Pancreas (tissue), 10 donors: ENCODE measurements at regions not wholly inside any gene's neighbourhood (a gene's known extent, or its start where the extent isn't known, plus 50 kb on each side); places are given as distances from the start of the nearest gene placed in this dataset.

Experiments used
- ATAC-seq, 4 donors: fragments of 200-7000 bp; cut with Tn5 transposase; one replicate each; pipeline versions ENCODE4 v1.8.0 to v1.9.1; 2020; ENCODE audit warnings: mild to moderate bottlenecking in 4 of 4, moderate library complexity in 4 of 4
- DNase-seq, 6 donors: peaks; one replicate each; pipeline ENCODE4 v3.0.0-alpha.2; 2020
- FAIRE-seq: peaks from 2 replicates; lab custom pipeline; 2012; peaks lifted over from hg19 to GRCh38; lab: Jason Lieb, UNC
- H3K27ac ChIP-seq, 4 donors: fragments of 200-600 bp; sonication (generic); 1 replicate in 3 of 4; 2 replicates in 1 of 4; pipeline versions ENCODE4 v1.5.0 to v1.8.0; 2020
- H3K27me3 ChIP-seq, 4 donors: fragments of 200-600 bp; one replicate each; pipeline ENCODE4 v1.8.0; 2021
- H3K36me3 ChIP-seq, 3 donors: fragments of 200-600 bp; sonication (generic) in 1 of 3; one replicate each; pipeline versions ENCODE4 v1.5.0 to v1.8.0; 2020 to 2021
- H3K4me1 ChIP-seq, 3 donors: fragments of 200-600 bp; one replicate each; pipeline ENCODE4 v1.8.0; 2021
- H3K4me3 ChIP-seq, 4 donors: fragments of 200-600 bp; sonication (generic) in 2 of 4; one replicate each; pipeline versions ENCODE4 v1.5.0 to v1.8.0; 2020 to 2021
- H3K9me3 ChIP-seq, 4 donors: fragments of 200-600 bp; one replicate each; pipeline ENCODE4 v1.8.0; 2021
- WGBS, 2 donors: extraction: QIAGEN DNeasy Blood & Tissue Kit; methylation state at CpG; one replicate each; pipeline ENCODE4 v1.1.7; 2013; 5-methylcytosine and 5-hydroxymethylcytosine counted together
- intact Hi-C, 3 donors: fragments of 100-400 bp; cut with DNase I; formaldehyde crosslinking; loops; one replicate each; pipeline versions ENCODE4 v1.11.1 to v1.14.2; 2022
- TF ChIP-seq, protein P1 (sequence below), 4 donors: fragments of 200-600 bp; sonication (generic) in 3 of 4; IDR thresholded peaks; one replicate each; pipeline versions ENCODE4 v1.5.0 to v1.8.0; 2021; ENCODE audit warnings: antibody characterized with exemption in 4 of 4
- donor health status: healthy with polysubstance abuse.
- donor health status: DM: no; HTN: no; CAD: no; lungs with moderate emphysema.
- donor health status: DM: no; HTN: no; CAD: no.
- donor health status: control.
- donor health status: control.
- donor health status: Bipolar disorder and iron deficiency.
- donor health status: DM: yes; HTN: yes; CAD: no.
- donor health status: DM: no; HTN: no; CAD: no.
- donor health status: DM: no; HTN: no; CAD: no.
- donor health status: DM: yes; HTN: yes; CAD: no.

DNA sequence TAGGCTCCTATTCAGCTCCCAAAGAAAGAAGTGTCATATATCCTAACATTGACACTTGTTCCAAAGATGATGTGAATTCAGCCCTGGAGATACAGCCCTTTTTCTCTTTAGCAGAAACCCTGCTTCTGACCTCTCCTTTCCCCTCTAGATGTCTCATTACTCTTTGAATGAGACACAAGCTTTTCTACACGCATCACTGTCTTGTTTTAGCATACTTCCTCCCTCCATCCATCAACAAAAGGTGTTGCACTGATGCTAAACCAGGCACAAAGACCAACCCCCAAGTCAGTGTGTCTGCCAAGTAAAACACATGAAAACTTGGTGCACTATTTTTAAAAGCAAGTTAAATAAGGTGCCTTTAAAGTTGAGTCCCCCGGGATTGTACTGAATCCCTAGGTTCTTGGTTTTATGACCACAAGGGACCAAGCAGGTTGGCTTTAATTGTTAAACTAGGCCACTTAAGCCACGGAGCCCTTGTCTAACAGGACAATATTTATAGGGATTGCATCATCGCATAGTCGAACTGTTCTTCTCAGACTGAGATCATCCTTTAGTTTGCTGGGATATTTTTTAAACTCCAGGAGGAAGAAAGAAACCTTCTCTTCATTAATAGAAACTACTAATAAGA lies 101.0 kb upstream of the GUCA2B start:
- Histone ChIP-seq H3K9me3 (no peaks in the 10 kb centered on the region), H3K27me3 (no peaks in the 10 kb centered on the region), H3K36me3 (no peaks in the 10 kb centered on the region), H3K27ac (no peak overlapping the region), H3K4me3 (no peak overlapping the region), H3K4me1 (no peaks in the 10 kb centered on the region)
- TF ChIP-seq, protein P1, sequence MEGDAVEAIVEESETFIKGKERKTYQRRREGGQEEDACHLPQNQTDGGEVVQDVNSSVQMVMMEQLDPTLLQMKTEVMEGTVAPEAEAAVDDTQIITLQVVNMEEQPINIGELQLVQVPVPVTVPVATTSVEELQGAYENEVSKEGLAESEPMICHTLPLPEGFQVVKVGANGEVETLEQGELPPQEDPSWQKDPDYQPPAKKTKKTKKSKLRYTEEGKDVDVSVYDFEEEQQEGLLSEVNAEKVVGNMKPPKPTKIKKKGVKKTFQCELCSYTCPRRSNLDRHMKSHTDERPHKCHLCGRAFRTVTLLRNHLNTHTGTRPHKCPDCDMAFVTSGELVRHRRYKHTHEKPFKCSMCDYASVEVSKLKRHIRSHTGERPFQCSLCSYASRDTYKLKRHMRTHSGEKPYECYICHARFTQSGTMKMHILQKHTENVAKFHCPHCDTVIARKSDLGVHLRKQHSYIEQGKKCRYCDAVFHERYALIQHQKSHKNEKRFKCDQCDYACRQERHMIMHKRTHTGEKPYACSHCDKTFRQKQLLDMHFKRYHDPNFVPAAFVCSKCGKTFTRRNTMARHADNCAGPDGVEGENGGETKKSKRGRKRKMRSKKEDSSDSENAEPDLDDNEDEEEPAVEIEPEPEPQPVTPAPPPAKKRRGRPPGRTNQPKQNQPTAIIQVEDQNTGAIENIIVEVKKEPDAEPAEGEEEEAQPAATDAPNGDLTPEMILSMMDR (IDR thresholded peaks at IDR 0.05): no peak
- intact Hi-C loops: no loop called here
- WGBS, 2 donors: 69 to 71% methylated on average over 5 of the region's 5 CpGs
- ATAC-seq (no peak), DNase-seq (no peak), FAIRE-seq (no peak)

DNA sequence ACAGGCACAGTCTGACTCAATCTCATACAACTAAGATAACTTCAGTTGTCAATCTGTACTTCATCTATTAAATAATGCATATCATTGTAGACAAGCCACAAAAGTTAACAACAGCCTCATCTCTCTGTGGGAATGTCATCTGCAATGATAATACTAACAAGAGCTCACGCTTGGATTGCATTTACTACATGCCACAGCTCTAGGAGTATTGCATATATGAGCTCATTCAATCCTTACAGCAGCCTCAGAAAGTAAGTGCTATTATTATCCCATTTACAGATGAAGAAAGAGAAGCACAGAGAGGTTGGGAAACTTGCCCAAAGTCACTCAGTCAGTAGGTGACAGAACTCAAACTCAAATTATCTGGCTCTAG lies 105.7 kb upstream of the GUCA2B start:
- intact Hi-C loops: no loop called here
- 69 to 90% methylated on average over 1 of the region's 1 CpG for WGBS, 2 donors
- DNase-seq: no peak
- Histone ChIP-seq H3K4me3 (no peak overlapping the region), H3K36me3 (no peaks in the 10 kb centered on the region), H3K27me3 (no peaks in the 10 kb centered on the region), H3K9me3 (no peaks in the 10 kb centered on the region), H3K27ac (no peak overlapping the region), H3K4me1 (no peaks in the 10 kb centered on the region)
- TF ChIP-seq, protein P1 (IDR thresholded peaks at IDR 0.05): no peak
- no peak for FAIRE-seq
- no peak for ATAC-seq

DNA sequence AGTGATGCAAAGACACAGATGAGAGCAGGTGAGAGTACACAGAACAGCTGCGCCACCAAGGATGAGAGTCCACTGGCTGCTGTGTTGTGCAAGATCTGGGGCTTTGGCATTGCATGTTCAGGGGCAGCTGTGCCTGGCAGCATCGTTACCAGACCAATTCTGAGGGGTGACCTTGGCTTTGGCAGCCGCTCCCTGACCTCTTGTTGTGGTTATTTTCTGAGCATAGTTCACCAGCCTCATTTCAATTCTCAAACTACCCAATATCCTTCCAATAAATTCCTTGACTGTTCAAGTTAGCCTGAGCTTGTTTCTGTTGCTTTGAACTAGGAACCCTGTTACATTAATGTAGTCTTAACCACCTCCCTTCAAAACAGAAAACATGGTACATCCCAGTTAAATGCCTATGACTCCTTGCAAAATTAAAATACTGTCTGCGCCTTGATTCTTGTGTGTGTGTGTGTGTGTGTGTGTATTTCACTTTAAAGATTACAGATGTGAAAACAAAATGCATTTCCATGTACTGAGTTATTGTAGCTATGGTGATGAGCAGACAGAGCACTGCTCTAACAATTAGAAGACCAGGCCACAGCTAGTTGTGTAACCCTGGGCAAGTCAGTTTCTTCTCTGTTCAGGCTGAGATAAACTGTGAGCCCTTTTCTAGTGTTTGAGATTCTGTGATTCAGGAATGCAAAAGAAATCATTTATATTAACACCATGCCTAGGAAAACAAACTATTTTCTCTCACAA lies 106.3 kb upstream of the GUCA2B start:
- 33 to 41% methylated on average over 4 of the region's 4 CpGs for WGBS, 2 donors
- Histone ChIP-seq H3K36me3 (no peaks in the 10 kb centered on the region), H3K9me3 (no peaks in the 10 kb centered on the region), H3K27ac (no peak overlapping the region), H3K4me3 (no peak overlapping the region), H3K4me1 (no peaks in the 10 kb centered on the region), H3K27me3 (no peaks in the 10 kb centered on the region)
- ATAC-seq: peak; percentile 91 to 97 (median 94)
- intact Hi-C loops: no loop called here
- TF ChIP-seq, protein P1 (IDR thresholded peaks at IDR 0.05): no peak
- peak in 5 of 6 donors; percentile 53 to 74 (median 69) for DNase-seq
- no peak for FAIRE-seq

DNA sequence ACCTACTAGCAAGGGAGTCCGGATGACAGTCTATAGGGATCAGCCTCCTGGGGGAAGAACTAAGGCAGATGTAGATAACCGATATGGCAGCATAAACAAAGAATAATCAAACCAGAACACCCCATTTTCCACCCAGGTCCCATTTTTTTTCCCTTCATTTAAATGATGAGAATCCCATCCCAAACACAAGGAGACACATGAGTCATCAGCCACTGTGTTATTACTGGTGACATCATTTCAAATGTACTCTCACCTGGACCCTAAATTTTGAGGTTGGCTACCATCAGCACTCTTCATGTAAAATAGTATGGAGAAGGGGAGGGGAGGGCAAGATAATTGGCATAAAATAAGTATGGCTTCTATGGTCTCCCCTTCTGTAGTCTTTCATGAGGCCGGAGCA lies 108.9 kb upstream of the GUCA2B start:
- no peak overlapping the region for H3K27ac ChIP-seq
- peaks cover 6 to 12% (median 11%) of the 10 kb centered on the region in 3 donors for H3K4me1 ChIP-seq
- no peak for DNase-seq
- no peaks in the 10 kb centered on the region for H3K36me3 ChIP-seq
- H3K27me3 ChIP-seq: no peaks in the 10 kb centered on the region
- ATAC-seq: no peak
- no peak for FAIRE-seq
- TF ChIP-seq, protein P1 (IDR thresholded peaks at IDR 0.05): no peak
- intact Hi-C loops: no loop called here
- 94 to 95% methylated on average over 3 of the region's 3 CpGs for WGBS, 2 donors
- H3K4me3 ChIP-seq: no peak overlapping the region
- no peaks in the 10 kb centered on the region for H3K9me3 ChIP-seq

DNA sequence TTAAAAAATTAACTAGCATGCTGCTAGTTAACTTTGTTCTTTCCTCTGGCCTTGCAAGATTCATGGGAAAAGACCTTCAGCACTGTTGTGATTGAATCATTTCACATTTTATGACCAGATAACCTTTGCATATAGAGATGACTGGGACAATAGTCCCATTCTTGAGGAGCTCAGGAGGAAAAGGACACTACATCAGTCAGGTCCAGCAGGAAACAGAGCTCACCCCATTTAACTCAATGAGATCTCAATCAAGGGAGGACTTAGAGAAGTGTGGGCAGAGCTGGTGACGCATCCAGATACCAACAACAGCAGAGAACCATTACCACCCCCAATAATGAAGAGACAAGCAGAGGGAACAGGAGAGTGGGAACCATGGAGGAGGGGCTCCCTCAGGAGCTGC lies 109.4 kb upstream of the GUCA2B start:
- Histone ChIP-seq H3K9me3 (no peaks in the 10 kb centered on the region), H3K36me3 (no peaks in the 10 kb centered on the region), H3K27ac (no peak overlapping the region), H3K4me1 (peaks cover 10 to 15% (median 11%) of the 10 kb centered on the region in 3 donors), H3K4me3 (no peak overlapping the region), H3K27me3 (no peaks in the 10 kb centered on the region)
- FAIRE-seq (no peak), ATAC-seq (no peak), DNase-seq (no peak)
- 87 to 88% methylated on average over 1 of the region's 1 CpG for WGBS, 2 donors
- intact Hi-C loops: no loop called here
- TF ChIP-seq, protein P1 (IDR thresholded peaks at IDR 0.05): no peak
